Gastroesophageal sphincter (tissue), 3 donors: ENCODE measurements at regions not wholly inside any gene's neighbourhood (a gene's known extent, or its start where the extent isn't known, plus 50 kb on each side); places are given as distances from the start of the nearest gene placed in this dataset.
"Not testable (repeated sequence)": the region's sequence is repeated elsewhere in the genome, so short reads cannot be mapped to it uniquely, and the experiment has no call there.

Source experiments
- EP300 ChIP-seq: sonication (generic); formaldehyde crosslinking; IDR thresholded peaks from one replicate; pipeline ENCODE4 v1.6.1; 2017; ENCODE audit warnings: antibody characterized with exemption, mild to moderate bottlenecking
- POLR2A ChIP-seq, 2 donors: fragments of 450-650 bp; IDR thresholded peaks; one replicate each; pipeline ENCODE4 v1.6.1; 2017; ENCODE audit warnings: antibody characterized with exemption in 2 of 2, mild to moderate bottlenecking in 2 of 2, moderate library complexity in 1 of 2
- TF ChIP-seq, protein P1 (sequence below), 4 experiments: fragments of 200-600 bp in 2 of 4; fragments of 450-650 bp in 2 of 4; sonication (generic) in 1 of 4; IDR thresholded peaks; one replicate each; pipeline ENCODE4 v1.5.1; 2017 to 2019; ENCODE audit warnings: antibody characterized with exemption in 4 of 4, mild to moderate bottlenecking in 2 of 4, moderate library complexity in 2 of 4

DNA sequence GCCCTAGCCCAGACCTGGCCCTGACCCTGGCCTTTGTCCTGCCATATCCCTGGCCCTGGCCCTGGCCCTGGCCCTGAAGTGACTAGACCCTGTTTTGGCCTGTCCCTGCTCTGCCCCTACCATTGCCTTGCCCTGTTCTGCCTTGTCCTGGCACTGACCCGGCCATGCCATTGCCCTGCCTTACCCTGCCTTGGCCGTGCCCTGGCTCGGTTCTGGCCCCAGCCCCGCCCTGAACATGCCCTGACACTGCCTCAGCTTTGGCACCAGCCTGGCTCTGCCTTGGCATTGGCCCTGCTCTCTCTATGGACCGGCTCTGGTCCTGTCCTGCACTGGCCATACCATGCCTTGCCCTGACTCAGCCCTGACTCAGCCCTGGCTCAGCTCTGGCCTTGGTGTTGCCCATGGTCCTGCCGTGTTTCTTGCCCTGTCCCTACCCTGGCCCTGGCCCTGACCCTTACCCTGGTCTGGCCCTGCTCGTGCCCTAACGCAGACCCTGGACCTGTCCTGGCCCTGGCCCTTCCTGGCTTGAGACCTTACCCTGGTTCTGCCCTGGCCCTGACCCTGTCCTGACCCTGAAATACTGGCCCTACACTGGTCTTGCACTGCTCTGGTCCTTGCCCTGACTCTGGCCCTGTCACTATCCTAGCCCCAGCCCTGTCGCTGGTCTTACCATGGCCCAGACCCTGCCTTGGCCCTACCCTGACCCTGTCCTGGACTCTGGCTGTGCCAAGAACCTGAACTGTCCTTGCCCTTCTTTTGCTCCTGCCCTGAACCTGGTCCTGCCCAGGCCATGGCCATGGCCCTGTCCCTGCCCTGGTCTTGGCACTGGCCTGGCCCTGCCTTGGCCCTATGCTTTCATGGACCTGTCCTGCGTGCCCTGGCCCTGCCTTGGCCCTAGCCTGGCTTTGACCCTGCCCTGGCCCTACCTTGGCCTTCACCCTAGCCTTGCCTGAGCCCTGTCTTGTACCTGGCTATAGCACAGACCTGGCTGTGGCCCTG lies 224.6 kb downstream of the LIPI start:
- TF ChIP-seq, protein P1, sequence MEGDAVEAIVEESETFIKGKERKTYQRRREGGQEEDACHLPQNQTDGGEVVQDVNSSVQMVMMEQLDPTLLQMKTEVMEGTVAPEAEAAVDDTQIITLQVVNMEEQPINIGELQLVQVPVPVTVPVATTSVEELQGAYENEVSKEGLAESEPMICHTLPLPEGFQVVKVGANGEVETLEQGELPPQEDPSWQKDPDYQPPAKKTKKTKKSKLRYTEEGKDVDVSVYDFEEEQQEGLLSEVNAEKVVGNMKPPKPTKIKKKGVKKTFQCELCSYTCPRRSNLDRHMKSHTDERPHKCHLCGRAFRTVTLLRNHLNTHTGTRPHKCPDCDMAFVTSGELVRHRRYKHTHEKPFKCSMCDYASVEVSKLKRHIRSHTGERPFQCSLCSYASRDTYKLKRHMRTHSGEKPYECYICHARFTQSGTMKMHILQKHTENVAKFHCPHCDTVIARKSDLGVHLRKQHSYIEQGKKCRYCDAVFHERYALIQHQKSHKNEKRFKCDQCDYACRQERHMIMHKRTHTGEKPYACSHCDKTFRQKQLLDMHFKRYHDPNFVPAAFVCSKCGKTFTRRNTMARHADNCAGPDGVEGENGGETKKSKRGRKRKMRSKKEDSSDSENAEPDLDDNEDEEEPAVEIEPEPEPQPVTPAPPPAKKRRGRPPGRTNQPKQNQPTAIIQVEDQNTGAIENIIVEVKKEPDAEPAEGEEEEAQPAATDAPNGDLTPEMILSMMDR (IDR thresholded peaks at IDR 0.05), result not testable (repeated sequence)
- not testable (repeated sequence) for TF ChIP-seq EP300; POLR2A (IDR thresholded peaks at IDR 0.05)
